Stomach smooth muscle (tissue), 2 donors: ENCODE measurements at regions not wholly inside any gene's neighbourhood (a gene's known extent, or its start where the extent isn't known, plus 50 kb on each side); places are given as distances from the start of the nearest gene placed in this dataset.
"Not testable (repeated sequence)": the region's sequence is repeated elsewhere in the genome, so short reads cannot be mapped to it uniquely, and the experiment has no call there.

Source experiments
- H3K27ac ChIP-seq: one replicate; pipeline ENCODE4 v1.7.0; 2013; ENCODE audit warnings: mild to moderate bottlenecking, low read length, inconsistent platforms
- H3K27me3 ChIP-seq, 2 donors: one replicate each; pipeline ENCODE4 v1.7.0; 2013; ENCODE audit warnings: low read length in 2 of 2; ENCODE audit not compliant: insufficient read depth in 2 of 2, control insufficient read depth in 1 of 2
- H3K36me3 ChIP-seq, 2 donors: one replicate each; pipeline ENCODE4 v1.7.0; 2013; ENCODE audit warnings: low read length in 2 of 2; ENCODE audit not compliant: control insufficient read depth in 2 of 2, insufficient read depth in 2 of 2
- H3K4me1 ChIP-seq: one replicate; pipeline ENCODE4 v1.7.0; 2013; ENCODE audit warnings: low read length; ENCODE audit not compliant: control insufficient read depth, insufficient read depth
- H3K4me3 ChIP-seq, 2 donors: one replicate each; pipeline ENCODE4 v1.7.0; 2013; ENCODE audit warnings: low read length in 2 of 2
- H3K9ac ChIP-seq, 2 donors: one replicate each; pipeline ENCODE4 v1.7.0; 2013; ENCODE audit warnings: low read length in 2 of 2, mild to moderate bottlenecking in 1 of 2
- H3K9me3 ChIP-seq, 2 donors: one replicate each; pipeline ENCODE4 v1.7.0; 2013; ENCODE audit warnings: low read length in 2 of 2; ENCODE audit not compliant: control insufficient read depth in 2 of 2
- donor health status: healthy.
- donor health status: Pancreatic carcinoma.

GRCh38 chr14:105915546-105915945 lies 389.2 kb downstream of the TMEM121 start:
- H3K4me3 ChIP-seq, H3K36me3 ChIP-seq, H3K9me3 ChIP-seq, H3K4me1 ChIP-seq, H3K27ac ChIP-seq, H3K9ac ChIP-seq, H3K27me3 ChIP-seq: not testable (repeated sequence)

- H3K9me3 ChIP-seq, H3K27me3 ChIP-seq, H3K4me1 ChIP-seq: not testable (repeated sequence)
Measured at GRCh38 chr14:105917136-105917932, 391.0 kb downstream of the TMEM121 start.

GRCh38 chr14:105917933-105918436 lies 391.6 kb downstream of the TMEM121 start:
- Histone ChIP-seq H3K27ac (no peak overlapping the region), H3K4me3 (no peak overlapping the region)

More at GRCh38 chr14:105917136-105917932, 391.0 kb downstream of the TMEM121 start:
- H3K36me3 ChIP-seq, H3K4me3 ChIP-seq, H3K27ac ChIP-seq, H3K9ac ChIP-seq: not testable (repeated sequence)

DNA sequence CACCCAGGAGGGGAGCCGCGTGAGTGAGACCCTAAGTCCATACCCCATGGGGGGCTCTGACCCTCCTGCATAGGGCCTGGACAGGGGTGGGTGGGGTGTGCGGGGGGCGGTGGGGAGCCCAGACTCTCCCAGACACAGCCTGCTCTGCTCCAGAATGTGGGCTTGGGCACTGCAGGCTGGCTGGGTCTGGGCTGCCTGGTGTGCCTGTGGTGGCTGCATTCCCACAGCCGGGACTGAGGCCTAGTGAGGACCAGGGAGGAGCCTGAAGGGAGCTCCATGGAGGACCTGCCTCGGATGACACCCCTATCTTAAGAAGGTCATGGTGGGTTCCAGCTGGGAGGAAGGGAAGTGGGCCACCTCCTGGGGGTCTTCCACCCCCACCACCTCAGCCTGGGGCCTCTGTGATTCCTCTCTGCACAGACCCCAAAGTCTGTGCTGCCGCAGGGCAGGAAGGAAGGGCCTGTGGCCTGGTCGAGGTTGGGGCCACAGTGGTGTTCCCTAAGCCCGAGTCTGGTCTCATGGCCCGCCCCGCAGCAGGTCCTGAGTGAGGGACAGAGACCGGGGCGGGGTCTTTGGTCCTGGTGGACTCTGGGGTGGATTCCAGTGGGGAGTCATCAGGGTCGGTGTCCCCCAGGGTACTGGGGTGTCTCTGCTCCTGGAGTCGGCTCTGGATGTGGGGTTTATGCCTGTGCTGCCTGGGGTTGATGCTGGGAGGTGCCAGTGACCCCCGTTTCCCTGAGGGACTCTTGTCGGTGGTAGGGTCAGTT lies 392.3 kb downstream of the TMEM121 start:
- Histone ChIP-seq H3K4me3 (no peak overlapping the region), H3K9ac (no peak overlapping the region), H3K36me3 (no peaks in the 10 kb centered on the region), H3K4me1 (no peaks in the 10 kb centered on the region), H3K27ac (no peak overlapping the region), H3K27me3 (no peaks in the 10 kb centered on the region), H3K9me3 (peaks cover 3 to 10% of the 10 kb centered on the region in 2 donors)

More at GRCh38 chr14:105917933-105918436, 391.6 kb downstream of the TMEM121 start:
- Histone ChIP-seq H3K27me3 (no peaks in the 10 kb centered on the region), H3K9me3 (peaks cover 3 to 10% of the 10 kb centered on the region in 2 donors), H3K9ac (no peak overlapping the region), H3K36me3 (no peaks in the 10 kb centered on the region), H3K4me1 (no peaks in the 10 kb centered on the region)

GRCh38 chr14:105919458-105920150 lies 393.2 kb downstream of the TMEM121 start:
- H3K9ac ChIP-seq: no peak overlapping the region
- no peaks in the 10 kb centered on the region for H3K27me3 ChIP-seq
- no peak overlapping the region for H3K4me3 ChIP-seq
- H3K36me3 ChIP-seq: no peaks in the 10 kb centered on the region
- peaks cover 6 to 10% of the 10 kb centered on the region in 2 donors for H3K9me3 ChIP-seq
- H3K27ac ChIP-seq: no peak overlapping the region
- no peaks in the 10 kb centered on the region for H3K4me1 ChIP-seq

GRCh38 chr14:105920151-105920700 lies 393.8 kb downstream of the TMEM121 start:
- H3K36me3 ChIP-seq, H3K27me3 ChIP-seq, H3K4me1 ChIP-seq, H3K9ac ChIP-seq, H3K27ac ChIP-seq, H3K4me3 ChIP-seq: not testable (repeated sequence)
- H3K9me3 ChIP-seq: peaks cover 6 to 10% of the 10 kb centered on the region in 2 donors

DNA sequence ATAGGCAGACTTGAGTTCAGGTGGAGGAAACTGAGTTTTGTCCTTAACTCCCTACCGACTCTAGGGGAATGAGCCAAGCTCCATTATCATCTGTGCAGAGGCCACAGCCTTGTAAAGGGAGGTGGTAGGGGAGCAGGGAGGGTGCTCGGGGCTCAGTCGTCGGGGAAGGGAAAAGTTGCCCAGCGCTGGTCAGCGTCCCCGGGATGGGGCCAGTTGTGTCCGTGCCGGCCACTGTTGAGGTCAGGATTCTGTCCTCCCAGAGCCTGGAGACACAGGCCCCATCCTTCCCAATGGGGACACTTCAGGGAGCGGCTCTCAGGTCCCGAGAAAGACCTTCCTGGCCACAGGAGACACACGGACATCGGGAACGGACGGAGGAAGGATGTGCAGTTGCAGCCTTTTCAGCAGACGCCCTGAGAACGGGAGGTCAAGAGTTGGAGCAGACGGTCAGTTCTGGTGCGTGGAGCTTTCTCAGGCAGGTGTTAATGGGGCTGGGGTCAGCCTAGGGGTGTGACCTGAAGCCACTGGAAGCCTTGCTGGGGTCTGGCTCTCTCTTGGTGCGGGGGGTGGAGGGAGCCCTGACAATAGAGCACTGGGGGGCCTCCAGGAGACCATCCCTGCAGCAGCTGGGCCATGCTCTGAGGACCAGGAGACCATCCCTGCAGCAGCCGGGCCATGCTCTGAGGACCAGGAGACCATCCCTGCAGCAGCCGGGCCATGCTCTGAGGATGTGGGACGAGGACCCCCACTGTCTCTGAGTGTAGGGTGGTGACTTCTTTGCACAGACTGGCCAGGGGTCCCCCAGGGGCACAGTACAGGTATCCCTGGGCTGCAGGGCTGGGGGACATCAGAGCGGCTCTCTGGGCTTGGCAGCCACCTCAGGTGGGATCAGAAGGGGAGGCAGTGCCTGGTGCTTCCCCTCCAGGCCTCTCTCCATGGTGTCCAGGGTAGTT lies 394.7 kb downstream of the TMEM121 start:
- H3K4me1 ChIP-seq, H3K27ac ChIP-seq, H3K4me3 ChIP-seq, H3K9ac ChIP-seq, H3K36me3 ChIP-seq, H3K27me3 ChIP-seq: not testable (repeated sequence)
- H3K9me3 ChIP-seq: peaks cover 4 to 10% of the 10 kb centered on the region in 2 donors

- H3K27ac ChIP-seq, H3K9ac ChIP-seq, H3K36me3 ChIP-seq, H3K4me1 ChIP-seq, H3K4me3 ChIP-seq, H3K27me3 ChIP-seq, H3K9me3 ChIP-seq: not testable (repeated sequence)
Measured at GRCh38 chr14:105921781-105922180, 395.4 kb downstream of the TMEM121 start.

- H3K27ac ChIP-seq, H3K9me3 ChIP-seq, H3K36me3 ChIP-seq, H3K4me3 ChIP-seq, H3K27me3 ChIP-seq, H3K4me1 ChIP-seq, H3K9ac ChIP-seq: not testable (repeated sequence)
Measured at GRCh38 chr14:105923520-105924191, 397.3 kb downstream of the TMEM121 start.
